ENCODE measurements at regions not wholly inside any gene's neighbourhood (a gene's known extent, or its start where the extent isn't known, plus 50 kb on each side); places are given as distances from the start of the nearest gene placed in this dataset.
"Not testable (repeated sequence)": the region's sequence is repeated elsewhere in the genome, so short reads cannot be mapped to it uniquely, and the experiment has no call there.

DNA sequence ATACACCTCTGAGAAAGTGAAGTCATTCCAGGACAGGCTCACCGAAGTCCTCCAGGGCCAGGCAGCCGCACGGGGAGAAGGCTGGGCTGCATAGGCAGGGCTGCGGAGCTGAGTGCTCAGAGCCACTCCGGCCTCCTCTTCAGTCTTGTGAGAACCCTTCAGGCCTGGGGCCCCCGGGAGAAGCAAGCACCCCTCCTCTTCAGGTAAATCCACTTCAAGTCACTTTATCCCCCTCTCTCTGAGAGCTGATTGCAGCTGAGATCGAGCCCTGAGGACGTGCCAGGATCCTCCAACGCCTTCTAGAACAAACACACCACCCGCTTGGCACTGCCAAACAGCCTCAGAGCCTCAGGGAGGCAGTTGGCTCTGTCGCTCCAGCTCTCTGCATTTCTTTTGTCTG is 1526.3 kb downstream of the BRD1 start:
- no peak for DNase-seq

DNA sequence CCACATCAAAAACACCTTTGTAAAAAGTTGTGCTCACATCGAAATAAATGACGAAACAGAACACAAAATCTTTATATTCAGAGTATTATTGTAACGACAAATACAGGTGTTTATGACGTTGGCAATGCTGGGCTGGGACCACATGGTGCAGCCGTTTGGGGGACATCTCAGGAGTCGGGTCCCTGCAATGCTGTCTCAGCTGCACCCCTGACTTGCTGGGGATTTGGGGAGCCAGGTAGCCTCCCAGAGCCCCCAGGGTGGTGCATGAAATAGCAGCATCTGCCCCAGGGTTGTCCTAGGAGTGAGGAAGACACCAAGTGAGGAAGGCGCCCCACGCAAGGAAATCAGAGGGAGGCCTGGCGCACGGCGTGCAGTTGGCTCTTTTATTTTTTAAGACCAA is 1526.8 kb downstream of the BRD1 start:
- no peak for DNase-seq

DNA sequence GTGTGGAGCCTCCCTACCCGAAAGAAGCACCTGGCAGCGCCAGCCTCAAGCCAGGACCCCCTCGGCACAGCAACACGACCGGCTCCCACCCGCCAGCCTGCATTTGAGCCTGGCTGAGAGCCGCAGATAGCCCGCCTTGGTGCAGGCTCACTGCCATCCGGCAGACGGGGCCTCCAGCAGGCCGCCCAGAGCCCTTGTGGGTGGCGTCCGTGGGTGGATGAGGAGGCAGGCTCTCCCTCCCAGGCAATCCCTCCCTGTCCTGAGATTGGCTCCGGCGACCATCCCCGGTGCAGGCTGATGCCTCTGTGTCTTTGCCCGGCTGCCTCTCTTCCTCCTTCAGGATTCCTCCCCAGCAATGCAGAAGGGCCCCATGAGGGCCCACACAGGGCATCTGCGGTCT is 1527.9 kb downstream of the BRD1 start:
- no peak for DNase-seq

DNA sequence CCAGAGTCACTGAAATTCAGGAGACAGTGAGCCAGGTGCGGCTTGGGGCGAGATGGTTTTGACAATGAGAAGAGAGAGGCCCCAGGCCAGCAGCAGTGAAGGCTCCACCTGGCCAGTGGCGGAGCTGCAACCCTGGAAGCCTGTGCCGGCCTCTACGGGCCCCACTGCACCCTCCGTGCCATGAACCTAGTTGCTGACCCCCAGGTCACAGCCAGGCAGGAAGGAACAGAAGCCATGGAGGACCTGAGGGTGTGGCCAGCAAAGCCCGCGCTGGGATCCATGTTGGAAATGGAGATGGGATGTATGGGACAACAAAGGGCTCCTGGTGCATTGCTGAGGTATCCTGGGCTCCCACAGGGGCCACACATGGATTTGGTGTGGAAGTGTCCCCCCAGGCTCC is 1528.5 kb downstream of the BRD1 start:
- DNase-seq: no peak

DNA sequence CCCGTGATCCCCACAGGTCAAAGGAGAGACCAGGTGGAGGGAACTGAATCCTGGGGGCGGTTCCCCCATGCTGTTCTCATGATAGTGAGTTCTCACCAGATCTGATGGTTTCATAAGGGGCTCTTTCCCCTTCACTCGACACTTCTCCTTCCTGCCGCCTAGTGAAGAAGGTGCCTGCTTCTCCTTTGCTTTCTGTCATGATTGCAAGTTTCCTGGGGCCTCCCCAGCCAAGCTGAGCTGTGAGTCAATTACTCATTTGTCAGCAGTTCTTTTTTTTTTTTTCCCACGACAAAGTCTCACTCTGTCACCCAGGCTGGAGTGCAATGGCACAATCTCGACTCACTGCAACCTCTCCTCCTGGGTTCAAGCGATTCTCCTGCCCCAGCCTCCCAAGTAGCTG is 1530.4 kb downstream of the BRD1 start:
- no peak for DNase-seq

DNA sequence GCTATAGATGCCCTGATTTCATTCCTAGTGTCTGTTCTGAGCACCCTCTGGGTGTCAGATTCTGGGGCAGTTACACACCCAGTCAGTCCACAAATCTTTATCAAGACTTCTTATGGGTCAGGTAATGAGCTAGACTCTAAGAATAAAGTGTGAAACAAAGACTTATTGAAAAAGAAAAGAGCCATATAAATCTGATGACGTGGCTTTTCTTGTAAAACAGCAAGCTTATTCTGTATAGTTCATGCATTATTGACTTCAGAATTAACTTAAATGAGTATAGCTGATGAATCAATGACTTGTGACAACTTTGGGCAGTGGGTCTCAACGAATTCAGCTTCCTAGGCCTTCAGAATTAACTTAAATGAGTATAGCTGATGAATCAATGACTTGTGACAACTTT is 1527.5 kb downstream of the TBC1D22A start:
- DNase-seq: not testable (repeated sequence)

DNA sequence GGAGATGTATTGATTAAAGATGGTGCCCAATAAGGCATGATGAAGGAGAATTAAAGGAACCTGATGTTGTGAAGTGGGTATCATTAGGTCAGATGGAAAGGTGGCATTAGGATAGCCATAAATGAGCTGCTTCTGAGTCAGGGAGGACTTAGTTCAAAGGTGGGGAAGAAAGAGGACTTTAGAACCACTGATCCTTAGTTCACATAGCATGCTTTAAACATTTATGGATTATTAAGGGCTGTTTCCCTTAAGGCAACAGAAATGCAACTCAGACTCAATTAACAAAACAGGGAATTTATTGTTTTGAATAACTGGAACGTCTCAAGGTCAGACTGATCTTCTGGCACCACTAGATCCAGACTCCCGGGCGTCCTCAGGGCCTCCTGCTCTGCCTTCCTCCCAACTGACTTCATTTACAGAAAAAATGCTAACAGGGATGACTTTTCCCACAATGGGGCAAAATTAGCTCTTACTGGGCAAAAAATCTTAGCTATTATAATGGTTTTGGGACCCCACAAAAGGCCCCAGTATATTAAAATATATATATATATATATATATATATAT is 1526.0 kb downstream of the TBC1D22A start:
- no peak for DNase-seq

DNA sequence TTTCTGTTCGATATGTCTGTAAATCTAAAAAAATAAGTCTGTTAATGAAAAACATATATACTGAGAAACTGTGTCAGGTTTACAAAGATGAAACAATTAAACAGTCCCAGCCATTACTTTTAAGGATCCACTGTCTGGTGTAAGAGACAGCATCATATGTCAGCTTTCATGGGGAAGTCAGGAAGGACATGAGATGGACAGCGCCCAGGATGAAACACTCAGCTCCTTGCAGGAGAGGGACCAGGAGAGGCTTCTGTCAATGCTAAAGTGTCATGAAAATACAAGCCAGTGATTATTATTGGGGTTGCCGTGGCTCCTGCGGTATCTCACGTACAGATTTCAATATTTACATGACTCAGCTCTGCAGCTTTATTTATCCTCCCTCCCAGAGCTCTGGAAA is 1524.6 kb downstream of the TBC1D22A start:
- DNase-seq: no peak

DNA sequence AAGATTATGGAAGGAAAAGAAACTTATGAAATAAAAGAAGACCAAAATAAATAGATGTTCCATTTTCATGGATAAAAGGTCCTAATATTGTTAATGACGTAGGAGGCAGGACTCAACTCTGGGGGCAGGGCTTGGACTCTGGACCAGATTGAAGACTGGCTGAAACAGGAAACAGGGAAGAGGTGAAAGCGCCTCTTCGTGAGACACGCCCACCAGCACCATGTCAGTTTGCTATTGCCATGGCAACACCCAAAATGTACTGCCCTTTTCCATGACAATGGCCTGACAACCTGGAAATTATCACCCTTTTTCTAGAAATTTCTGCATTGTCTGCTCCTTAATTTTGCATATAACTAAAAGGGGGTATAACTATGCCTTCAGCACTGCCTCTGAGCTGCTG is 1522.2 kb downstream of the TBC1D22A start:
- no peak for DNase-seq

DNA sequence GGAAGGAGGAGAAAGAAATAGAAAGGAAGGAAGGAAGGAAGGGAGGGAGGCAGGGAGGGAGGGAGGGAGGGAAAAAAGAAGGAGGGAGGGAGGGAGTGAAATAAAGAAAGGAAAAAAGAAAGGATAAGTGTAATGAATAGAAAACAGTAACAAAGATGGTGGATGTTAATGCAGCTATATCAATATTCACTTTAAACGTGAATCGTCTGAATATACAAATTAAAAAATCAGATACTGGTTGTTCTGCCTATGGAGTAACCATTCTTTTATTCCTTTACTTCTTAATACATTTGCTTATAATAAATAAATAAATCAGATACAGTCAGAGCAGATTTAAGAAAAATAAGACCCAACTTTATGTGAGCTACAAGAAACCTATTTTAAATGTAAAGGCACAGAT is 1520.4 kb downstream of the TBC1D22A start:
- no peak for DNase-seq

DNA sequence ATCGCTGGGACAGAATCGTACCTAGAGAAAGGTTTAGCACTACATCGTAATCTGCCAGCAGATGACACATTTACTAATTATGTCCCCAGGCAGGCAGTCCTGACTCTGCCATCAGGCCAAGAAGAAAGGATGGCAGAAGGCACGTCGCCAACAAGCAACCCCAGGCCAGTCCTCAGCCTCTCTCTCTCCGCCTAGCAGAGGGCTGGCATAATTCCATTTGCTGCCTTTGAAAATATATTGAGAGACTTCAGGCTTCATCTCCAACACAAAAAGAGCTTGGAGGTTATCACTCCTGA is 1517.0 kb downstream of the TBC1D22A start:
- no peak for DNase-seq

DNA sequence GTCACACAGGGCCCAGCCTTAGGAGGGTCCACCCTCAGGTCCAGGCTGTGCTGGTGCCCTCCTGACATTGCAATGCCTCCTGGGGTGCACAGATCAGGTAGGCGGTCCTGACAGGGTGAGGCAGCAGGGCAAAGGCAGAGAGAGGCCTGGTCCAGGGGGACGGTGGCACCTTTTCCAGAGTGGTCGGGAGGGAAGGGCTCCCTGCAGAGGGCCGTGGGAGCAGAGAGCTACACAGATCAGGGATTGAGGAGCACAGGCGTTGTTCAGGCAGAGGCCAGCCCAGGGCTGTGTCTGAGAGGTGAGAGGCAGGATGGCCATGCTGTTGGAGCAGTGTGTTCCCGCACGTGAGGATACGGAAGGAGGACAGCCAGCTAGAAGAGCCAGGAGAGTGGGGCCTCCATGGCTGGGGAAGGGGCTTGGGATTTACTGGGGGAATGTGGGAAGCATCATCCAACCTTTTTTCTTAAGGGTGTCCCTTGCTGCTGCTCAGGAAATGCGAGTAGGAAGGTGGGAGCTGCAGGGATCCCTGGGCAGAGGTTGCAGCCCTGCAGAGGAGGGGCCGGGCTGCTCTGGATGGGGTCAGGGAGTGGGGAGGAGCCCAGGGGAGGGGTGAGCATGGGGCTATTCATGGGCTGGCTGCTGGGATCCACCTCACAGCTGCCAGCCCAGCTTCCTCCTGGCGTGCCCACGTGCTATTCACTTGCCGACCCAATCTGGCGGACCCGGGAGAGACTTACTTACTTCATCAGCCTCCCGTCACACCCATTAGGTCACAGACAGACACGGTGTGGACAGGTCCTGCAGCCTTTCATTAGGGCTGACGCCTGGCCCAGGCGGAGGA is 1516.4 kb downstream of the TBC1D22A start:
- no peak for DNase-seq

DNA sequence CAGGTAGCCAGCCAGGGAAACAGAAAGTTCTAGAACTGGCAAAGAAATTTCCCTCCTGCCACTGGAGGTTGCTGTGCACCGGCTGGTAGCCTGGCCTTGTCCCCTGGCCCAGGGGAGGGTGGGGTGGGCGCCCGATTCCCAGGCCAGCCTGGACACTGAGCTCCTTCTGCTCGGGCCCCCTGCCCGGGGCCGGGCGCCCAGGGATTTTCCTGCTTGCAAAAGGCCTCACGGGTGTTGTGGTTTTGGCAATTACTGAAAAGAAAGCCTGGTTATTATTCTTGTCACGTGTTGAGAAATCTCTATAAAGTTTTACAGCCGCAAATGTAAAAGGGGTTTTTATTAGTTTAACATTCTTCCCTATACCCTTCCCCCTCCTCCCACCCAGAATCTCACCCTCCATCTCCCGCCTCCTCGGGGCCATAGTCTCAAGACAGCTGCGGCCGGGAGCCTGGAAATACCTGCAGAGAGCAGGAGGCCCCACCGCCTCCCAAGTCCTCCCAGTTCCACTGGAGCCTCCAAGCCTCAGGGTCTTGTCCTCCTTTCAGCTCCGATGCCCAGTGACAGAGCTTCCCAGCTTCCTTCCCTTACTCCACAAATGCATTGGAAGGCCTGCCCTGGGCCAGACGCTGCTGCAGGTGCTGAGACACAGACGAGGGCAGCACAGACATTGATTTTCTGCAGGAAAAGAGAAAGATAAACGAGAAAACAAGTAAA is 1515.6 kb downstream of the TBC1D22A start:
- DNase-seq: no peak

DNA sequence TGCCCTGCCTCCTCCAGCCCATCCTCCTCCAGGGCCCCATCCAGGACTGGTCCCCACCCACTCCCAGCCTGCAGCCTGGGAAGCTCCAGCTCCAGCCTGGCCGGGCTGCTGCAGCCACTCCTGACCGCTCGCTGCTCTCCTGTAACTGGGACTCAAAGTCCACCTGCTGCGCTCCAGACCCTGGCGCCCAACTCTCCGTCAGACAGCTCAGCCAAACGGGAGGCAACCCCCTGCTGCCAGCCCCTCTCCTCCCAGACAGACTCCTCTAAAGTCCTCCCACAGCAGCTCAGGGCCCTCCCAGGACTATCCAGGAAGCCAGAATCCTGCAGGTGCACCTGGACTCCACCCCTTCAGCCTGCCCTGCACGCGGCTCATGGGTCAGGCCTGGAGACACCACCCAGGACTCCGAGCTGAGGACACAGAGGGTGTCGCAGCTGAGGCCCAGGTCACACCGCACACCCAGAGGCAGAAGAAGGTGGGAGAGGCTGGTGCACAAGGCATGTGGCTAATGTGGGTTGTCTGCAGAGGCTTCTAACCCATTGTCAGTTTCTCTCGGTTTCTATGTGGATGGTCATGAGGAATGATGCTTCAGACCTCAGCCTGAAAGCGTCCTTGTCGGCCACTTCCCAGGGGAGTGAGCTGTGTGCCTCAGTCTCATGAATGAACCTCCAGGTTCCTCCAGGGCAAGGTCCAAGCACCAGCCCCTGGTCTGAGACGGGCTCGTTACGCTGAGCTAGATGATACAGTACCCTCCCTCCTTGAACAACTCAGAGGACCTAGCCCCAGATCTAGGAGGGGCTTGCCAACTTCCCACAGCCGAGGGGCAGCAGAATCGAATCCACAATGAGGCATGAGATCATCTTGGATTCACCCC is 1514.8 kb downstream of the TBC1D22A start:
- DNase-seq: no peak

DNA sequence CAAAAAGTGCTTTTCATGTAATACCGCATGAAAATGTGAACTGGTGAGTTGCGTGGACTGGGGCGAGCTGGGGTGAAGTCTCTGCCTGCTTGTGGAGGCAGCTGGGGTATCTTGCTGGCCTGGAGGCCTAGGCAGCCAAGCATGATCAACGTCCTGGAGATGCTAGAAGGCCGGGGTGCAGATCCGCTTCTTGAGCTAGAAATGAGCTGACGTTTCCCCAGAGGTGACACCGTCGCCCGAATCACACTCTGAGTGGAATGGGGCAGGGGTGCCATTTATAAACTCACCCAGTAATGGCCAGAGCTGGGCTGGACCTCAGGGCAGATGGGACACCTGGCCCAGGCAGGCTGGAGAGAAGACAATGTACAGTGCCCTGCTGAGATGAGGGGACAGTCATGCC is 1513.0 kb downstream of the TBC1D22A start:
- DNase-seq: no peak

DNA sequence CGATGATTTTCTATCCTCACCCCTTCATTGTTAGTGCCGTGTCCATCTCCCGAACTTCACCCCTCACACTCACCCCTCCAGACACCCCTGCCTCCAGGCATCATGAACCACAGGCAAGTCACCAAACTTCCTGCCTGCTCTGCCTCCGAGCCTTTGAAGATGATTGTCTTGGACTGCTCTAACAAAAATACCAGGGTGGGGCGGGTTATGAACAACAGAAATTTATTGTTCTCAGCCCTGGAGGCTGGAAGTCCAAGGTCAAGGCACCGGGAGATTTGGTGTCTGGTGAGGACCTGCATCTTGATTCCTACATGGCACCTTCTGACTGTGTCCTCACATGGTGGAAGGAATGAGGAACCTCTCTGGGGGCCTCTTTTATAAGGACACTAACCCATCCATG is 1508.3 kb downstream of the TBC1D22A start:
- no peak for DNase-seq

DNA sequence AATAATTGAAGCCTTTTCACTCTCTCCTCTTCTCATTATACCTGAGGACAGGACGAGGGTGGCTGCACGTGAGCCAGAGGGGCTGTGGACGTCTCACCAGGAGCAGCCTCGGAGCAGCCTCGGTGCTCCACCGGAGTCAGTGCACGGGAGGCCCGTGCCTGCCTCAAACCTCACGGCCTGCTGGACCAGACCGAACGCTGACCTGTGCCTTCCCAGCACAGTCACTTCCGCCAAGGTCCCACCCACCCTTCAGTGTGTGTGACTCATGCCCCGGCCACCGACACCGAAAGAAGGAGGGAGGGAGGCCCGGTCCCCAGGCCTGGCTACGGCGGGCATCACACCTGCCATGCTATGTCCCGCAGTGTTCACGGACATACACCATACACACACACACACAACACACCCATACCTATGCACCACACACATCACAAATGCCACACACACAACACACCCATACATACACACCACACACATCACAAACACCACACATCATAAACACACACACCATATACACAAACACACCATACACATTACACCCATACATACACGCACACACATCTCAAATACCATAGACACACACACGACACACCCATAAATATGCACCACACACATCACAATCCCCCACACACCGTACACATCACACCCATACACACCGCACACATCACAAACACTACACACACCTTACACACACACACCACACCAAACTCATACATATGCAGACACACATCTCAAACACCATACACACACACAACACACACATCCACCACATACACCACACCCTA is 1506.5 kb downstream of the TBC1D22A start:
- DNase-seq: no peak

DNA sequence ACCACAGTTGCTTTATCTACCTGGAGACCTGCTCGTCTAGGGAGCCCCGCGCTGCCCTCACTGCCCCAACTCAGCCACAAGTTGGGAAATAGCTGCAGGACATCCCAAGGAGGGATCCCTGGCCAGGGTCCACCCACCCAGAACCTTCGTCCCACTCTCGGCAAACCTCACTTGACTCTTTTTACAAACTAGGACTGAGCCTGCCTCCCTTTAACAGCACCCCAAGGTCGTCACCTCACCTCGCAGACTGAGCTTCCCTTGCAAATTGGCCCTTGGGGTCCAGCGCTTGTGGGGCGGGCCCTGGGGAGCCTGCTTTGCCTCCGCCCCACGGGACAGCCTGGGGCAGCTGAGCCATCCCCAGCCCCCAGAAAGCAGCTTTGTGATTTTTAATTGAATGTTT is 1505.8 kb downstream of the TBC1D22A start:
- no peak for DNase-seq

DNA sequence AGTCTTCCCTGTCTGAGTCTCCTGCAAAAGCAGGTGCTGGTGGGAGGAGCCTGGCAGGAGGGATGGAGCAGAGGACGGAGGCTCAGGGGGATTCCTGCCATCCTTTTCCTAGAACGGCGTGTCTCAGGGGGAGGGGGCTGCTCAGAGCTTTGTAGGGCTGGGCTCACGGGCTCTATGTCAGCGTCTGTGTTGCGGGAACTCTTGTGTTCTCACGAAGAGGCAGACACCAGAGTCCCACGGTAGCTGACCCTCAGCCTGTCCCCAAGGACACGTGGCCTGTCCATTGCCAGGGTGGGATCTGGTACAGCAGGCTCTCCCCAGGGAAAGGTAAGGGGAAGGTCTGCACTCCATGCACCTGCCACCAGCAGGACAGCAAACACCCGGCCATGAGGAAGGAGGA is 1505.2 kb downstream of the TBC1D22A start:
- no peak for DNase-seq

DNA sequence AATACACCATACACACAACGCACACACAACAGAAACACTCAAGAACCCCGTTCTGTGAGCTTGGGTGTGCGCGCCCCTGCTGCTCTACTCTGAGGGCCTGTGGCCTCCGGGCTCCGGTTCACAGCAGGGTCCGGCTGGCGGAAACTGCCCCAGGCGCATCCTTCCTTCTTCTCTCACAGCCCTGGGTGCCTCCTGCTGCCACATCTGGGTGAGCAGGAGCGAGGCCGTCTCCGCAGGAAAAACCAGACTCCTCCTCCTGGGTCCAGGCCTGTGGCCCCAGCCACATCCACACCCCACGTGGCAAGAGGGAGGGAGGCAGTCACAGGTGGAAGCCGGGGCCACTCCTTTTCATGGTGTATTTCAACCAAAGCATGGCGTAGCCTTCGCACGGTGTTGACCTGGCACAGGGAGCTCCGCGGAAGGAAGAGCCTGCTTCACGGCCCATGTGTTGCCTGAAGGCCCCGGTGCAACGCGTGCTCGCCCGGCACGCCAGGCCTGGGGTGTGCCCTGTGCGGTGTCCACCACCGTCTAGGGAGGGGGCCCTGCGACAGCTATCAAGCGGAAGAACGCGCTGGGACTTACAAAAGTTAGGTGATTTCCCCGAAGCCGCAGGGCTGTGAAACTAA is 1502.7 kb downstream of the TBC1D22A start:
- no peak for DNase-seq

DNA sequence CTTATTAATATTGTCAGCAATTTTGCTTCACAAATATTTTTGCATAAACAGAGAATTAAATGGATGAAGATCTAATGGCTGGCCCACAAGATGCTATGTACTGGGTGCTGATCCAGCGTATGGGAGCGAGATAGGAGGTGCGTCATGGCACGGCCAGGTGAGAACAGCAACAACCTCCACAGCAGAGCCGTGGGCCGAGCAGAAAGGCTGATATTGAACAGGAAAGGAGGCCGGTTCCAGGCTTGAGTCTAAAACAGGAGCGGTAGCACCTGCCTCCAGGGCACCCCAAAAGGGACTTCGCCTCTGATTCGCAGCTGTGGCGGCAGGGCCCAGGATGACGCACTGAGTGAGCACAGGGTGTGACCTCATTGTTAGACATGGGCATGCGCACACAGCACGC is 1502.1 kb downstream of the TBC1D22A start:
- no peak for DNase-seq

Data from skin of body (tissue), 1 donor.